ENCODE measurements at regions not wholly inside any gene's neighbourhood (a gene's known extent, or its start where the extent isn't known, plus 50 kb on each side); places are given as distances from the start of the nearest gene placed in this dataset.

DNA sequence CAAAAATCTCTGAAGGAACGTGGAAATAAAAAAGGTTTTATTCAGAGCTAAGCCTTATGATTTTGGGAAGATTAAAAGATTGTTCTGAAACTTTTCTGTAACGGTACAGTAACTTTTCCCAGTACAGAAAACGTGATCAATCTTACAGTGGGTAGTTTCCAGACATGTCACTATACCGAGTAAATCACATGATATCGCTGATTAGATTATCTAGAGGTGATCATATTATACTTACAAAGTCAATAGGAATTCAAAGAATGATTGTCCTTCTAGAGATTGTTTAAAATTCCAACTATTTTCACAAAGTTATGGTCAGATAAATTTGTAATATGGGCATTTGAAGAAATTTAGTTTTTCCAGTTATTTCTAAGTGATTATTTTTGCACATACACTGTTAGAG, 736.0 kb upstream of the GRM7 start:
- TF ChIP-seq, protein P1, sequence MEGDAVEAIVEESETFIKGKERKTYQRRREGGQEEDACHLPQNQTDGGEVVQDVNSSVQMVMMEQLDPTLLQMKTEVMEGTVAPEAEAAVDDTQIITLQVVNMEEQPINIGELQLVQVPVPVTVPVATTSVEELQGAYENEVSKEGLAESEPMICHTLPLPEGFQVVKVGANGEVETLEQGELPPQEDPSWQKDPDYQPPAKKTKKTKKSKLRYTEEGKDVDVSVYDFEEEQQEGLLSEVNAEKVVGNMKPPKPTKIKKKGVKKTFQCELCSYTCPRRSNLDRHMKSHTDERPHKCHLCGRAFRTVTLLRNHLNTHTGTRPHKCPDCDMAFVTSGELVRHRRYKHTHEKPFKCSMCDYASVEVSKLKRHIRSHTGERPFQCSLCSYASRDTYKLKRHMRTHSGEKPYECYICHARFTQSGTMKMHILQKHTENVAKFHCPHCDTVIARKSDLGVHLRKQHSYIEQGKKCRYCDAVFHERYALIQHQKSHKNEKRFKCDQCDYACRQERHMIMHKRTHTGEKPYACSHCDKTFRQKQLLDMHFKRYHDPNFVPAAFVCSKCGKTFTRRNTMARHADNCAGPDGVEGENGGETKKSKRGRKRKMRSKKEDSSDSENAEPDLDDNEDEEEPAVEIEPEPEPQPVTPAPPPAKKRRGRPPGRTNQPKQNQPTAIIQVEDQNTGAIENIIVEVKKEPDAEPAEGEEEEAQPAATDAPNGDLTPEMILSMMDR (IDR thresholded peaks at IDR 0.05; ENCODE audit: low read length) = no peak
- no peak for TF ChIP-seq EZH2 (optimal IDR thresholded peaks at IDR 0.05; ENCODE audit: low read depth, low read length)
